Neural cell (in vitro differentiated cells): ENCODE measurements at regions not wholly inside any gene's neighbourhood (a gene's known extent, or its start where the extent isn't known, plus 50 kb on each side); places are given as distances from the start of the nearest gene placed in this dataset.

Source experiments
- EP300 ChIP-seq: fragments of 450-650 bp; conservative IDR thresholded peaks from 2 replicates; pipeline ENCODE4 v1.6.1; 2014; ENCODE audit warnings: antibody characterized with exemption, mild to moderate bottlenecking, moderate library complexity; ENCODE audit not compliant: poor library complexity, severe bottlenecking
- RAD21 ChIP-seq: fragments of 450-650 bp; conservative IDR thresholded peaks from 2 replicates; pipeline ENCODE4 v1.6.1; 2014; ENCODE audit warnings: antibody characterized with exemption, mild to moderate bottlenecking, moderate library complexity
- TF ChIP-seq, protein P1 (sequence below): fragments of 450-650 bp; IDR thresholded peaks from 2 replicates; pipeline ENCODE4 v1.5.1; 2014; ENCODE audit warnings: antibody characterized with exemption, mild to moderate bottlenecking, moderate library complexity; ENCODE audit not compliant: poor library complexity, severe bottlenecking

DNA sequence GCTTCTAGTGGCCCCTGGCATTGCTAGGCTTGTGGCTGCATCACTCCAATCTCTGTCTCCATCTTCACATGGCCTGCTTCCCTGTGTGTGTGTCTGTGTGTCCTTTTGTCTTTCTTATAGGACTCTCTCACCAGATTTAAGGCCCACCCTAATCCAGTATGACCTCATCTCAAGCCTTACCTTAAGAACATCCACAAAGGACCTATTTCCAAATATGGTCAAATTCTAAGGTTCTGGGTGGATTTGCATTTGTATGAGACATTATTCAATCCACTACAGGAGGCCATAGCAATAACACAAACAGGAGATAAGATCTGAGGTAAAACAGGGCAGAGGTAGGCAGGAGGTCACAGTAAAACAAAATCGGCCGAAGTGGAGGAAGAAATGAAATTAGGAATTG lies 375.9 kb downstream of the BTG1 start:
- TF ChIP-seq, protein P1, sequence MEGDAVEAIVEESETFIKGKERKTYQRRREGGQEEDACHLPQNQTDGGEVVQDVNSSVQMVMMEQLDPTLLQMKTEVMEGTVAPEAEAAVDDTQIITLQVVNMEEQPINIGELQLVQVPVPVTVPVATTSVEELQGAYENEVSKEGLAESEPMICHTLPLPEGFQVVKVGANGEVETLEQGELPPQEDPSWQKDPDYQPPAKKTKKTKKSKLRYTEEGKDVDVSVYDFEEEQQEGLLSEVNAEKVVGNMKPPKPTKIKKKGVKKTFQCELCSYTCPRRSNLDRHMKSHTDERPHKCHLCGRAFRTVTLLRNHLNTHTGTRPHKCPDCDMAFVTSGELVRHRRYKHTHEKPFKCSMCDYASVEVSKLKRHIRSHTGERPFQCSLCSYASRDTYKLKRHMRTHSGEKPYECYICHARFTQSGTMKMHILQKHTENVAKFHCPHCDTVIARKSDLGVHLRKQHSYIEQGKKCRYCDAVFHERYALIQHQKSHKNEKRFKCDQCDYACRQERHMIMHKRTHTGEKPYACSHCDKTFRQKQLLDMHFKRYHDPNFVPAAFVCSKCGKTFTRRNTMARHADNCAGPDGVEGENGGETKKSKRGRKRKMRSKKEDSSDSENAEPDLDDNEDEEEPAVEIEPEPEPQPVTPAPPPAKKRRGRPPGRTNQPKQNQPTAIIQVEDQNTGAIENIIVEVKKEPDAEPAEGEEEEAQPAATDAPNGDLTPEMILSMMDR, result no peak
- TF ChIP-seq EP300 (no peak), RAD21 (no peak)
